GM19043 (cell line): ENCODE measurements at regions not wholly inside any gene's neighbourhood (a gene's known extent, or its start where the extent isn't known, plus 50 kb on each side); places are given as distances from the start of the nearest gene placed in this dataset.
"Not testable (repeated sequence)": the region's sequence is repeated elsewhere in the genome, so short reads cannot be mapped to it uniquely, and the experiment has no call there.

ENCODE experiments used
- ATAC-seq: cut with Tn5 transposase; IDR thresholded peaks from one replicate; pipeline ENCODE4 v1.9.1; 2021; ENCODE audit warnings: low read depth; ENCODE audit not compliant: unreplicated experiment

DNA sequence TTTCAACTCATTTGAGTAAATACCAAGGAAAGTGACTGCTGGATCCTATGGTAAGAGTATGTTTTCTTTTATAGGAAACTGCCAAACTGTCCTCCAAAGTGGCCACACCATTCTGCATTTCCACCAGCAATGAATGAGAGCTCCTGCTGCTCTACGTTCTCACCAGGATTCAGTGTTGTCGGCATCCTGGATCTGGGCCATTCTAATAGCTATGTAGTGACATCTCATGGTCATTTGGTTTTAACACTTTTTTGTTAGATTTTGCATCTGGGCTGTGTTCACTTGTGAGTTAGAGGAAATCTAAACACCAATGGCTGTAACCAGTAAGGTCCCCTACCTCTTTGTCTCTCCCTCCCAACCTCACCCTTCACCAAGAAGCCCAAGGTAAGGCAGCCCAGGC, 115.9 kb downstream of the ATPSCKMT start:
- no peak for ATAC-seq

DNA sequence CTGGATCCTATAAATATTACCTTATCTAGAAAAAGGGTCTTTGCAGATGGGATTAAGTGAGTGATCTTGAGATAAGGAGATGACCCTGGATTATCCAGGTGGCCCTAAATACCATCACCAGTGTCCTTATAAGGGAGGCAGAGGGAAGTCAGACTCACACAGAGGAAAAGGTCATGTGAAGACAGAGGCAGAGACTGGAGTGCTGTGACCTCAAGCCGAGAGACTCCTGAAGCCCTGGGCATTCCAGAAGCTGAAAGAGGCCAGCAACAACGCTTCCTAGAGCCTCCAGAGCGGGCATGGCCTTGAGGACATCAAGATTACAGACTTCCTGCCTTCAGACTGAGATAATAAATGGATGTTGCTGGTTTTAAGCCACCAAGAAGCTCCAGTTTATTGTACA, 118.8 kb downstream of the ATPSCKMT start:
- ATAC-seq = no peak

DNA sequence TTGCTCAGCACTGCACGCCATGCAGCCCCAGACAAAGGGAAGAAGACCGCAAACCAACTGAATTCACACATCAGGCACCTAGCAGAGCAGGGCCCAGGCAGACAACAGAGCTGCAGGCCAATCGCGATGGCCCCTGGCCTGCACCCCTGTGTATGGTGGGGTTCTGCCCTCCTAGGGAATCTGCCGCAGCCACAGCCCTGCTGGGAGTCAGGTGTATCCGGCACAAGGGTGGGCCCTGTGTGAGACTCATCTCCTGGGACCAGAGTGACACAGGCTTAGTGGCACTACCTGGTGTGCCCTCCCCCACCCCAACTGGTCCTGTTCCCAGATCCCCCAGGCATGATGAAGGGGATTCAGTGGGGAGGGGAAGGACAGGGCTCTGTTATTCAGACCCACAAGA, 122.8 kb downstream of the ATPSCKMT start:
- ATAC-seq = no peak

DNA sequence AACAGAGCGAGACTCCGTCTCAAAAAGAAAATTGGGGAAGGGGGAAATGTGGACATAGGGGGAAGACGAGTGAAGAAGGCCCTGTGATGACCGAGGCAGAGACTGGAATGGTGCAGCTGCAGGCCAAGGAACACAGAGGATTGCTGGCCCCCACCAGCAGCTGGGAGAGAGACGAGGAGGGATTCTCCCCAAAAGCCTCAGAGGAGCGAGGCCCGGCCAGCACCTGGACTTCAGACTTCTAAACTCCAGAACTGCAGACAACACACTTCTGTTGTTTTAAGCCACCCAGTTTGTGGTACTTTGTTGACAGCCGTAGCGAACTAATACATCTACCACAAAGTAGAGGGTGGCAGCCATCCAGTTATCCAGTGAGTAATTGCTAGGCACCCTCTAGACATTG, 124.6 kb downstream of the ATPSCKMT start:
- ATAC-seq = no peak

DNA sequence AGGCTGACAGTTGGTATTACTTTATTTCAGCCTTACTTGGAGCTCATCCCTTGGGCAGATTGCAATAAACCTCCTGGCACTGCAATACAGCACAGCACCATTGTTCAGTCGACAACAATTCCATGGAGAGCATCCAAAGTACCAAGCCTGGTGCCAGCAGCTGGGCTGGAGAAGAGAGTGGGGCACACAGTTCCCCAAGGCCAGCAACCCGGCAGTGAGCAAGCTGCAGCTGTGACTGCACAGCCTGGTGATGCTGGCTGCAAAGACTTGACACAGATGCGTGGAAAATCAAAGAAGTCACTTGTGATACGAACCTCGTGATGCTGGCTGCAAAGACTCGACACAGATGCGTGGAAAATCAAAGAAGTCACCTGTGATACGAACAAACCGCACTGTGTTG, 125.4 kb downstream of the ATPSCKMT start:
- no peak for ATAC-seq

DNA sequence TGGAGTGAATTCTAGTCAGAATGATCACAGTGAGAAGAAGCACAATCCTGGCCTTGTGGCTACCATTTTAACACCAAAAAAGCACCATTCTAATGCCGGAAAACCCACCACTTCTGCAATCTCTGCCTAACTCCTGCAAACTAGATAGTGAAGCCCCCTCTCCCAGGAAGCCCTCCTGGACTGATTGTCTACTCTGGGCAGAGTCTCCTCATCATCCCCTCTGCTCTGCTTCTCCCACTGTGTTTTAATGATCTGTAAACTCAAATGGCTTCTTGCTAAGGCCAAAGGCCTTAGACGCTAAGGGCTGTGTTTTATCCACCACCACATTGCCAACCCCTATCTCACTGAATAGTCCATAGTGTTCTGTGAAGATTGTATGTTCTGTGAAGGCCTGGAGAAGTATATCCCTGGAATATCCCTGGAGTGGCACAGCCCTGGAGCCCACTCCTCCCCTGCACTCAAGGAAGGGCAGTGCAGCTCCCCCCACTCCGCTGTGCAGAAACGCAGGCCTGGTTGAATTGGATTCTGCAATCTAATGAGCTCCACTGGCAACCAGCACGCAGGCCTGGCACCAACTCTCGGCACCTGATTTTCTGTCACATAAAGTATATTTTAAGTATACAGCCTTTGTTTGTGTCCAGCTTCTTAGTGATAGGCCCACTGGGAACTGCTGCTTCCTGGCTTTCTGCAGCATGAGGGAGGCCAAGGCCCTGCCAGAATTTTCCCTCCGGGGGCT, 126.3 kb downstream of the ATPSCKMT start:
- no peak for ATAC-seq

DNA sequence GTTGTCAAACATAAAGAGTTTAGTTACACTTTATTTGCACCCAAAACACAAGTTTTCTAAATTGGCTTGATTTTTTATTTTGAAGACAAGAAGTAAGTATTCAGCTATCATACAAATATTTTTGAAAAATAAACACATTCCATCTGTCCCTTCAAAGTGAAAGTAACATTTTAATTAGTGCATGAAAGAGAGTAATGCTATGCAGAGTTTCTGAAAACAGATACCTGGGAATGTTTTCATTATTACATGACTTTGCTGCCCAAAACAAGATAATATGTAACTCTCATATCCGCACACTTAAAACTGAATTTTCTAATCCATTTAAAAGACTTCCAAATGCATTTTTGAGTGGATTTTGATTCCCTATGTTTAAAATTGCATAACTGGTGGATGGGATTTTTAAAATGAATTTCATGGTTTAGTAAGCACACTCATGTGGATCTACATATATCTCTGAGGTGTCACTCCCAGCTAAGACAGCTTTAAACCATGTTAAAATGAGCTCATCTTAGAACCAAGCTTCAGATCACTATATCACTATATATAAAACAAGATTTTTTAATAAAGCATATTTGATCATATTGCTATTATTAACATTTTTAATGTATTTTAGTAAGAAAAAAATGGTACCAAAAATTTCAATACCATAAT, 127.5 kb downstream of the ATPSCKMT start:
- no peak for ATAC-seq

DNA sequence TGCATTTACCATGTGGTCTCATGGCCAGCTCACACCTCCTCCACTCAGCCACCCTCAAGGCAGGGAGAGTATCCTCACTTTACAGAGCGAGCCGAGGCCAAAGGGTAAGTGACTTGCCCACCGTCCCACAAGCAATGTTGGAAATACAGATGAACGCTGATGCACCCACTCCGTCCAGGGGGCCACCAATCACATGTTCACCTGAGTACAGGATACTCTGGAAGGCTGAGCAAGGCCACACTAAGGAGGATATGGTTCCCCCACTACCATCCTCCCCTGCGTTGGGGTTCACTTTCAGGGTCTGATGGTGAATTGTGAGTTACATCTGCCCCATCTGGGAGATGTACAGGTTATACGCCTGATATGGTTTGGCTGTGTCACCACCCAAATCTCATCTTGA, 128.8 kb downstream of the ATPSCKMT start:
- ATAC-seq = no peak

DNA sequence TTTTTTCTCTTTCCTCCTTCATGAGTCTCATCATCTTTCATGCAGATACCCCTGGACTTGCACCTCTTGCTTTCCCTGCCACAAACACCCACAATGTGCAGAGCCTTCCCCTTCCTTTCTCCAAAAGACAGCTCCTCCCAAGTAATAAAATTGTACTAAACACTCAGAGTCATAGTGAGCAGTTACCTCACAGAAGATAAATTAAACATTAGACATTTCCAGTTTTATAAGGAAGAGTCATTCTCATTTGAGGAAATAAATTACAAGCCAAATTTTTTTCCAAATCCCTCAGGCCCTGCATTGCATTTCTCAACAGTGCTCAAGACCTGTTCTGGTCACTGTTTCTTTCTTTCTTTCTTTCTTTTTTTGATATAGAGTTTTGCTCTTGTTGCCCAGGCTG, 131.5 kb downstream of the ATPSCKMT start:
- ATAC-seq = no peak

DNA sequence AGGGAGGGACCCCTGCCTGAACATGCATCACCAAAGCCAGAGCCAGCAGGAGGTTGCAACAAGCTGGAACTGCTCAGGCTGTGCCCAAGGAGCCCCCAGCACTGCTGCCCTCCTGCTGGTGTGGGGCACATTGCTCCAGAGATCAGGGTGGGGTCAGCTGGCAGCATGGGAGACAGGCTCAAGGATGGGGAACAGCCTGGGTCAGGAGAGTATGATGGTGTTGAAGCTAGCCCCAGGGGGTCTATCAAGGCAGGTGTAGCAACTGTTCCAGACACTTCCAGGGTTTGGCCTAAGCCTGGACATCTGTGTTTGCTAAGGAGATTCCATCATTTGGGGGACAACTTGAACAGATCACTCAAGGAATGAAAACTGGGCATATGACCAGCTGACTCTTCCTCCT, 133.1 kb downstream of the ATPSCKMT start:
- ATAC-seq = no peak

DNA sequence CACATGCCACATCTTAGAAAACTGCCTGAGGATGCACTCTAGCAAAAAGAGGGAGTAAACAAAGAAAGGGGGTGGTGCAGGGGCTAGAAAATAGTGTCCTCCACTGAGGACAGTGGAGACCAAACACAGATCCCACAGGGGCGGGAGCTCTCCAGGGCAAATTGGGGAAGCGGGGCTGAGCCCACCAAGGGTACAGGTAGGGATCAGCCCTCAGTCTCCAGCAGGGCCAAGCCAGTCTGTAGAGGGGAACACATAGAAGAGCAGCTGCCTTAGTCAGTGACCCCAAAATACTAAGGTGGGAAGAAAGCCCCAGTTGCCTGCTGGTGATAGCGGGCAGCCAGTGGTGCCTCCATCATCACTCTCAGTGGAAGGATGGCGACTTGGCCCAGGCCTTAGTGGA, 134.0 kb downstream of the ATPSCKMT start:
- no peak for ATAC-seq

DNA sequence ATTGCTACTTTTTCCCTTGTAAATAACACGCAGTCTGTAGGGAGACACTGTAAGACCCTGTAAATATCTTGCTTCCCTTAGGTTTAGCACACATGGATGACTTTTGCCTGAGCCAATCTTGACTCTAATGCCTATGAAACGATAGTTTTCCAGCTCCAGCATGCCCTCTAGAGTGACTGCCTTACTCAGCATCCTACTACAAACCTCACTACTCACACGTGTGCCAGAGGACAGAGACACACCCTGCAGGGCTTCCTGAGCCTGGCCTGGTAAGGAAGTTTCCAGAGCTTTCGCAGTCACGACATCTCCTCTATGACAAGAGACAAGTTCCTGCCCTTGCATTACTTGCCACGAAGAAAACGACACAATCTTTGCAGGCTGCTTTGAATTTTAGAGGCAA, 138.1 kb downstream of the ATPSCKMT start:
- ATAC-seq = no peak

DNA sequence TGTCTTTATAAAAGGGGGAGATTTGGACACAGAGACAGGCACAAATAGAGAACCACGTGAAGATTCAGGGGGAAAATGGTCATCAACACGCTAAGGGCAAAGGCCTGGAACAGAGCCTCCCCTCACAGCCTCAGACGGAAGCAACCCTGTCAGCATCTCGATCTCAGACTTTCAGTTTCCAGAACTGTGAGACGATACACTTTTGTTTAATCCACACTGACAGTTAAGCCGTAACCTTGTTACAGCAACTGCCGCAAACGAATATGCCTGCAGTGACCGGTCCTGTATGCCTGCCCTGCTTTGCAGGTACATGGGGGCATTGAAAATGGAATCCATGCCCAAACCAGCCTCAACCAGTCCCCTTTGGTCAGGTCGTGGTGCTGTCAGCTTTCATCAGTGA, 139.5 kb downstream of the ATPSCKMT start:
- ATAC-seq = no peak

DNA sequence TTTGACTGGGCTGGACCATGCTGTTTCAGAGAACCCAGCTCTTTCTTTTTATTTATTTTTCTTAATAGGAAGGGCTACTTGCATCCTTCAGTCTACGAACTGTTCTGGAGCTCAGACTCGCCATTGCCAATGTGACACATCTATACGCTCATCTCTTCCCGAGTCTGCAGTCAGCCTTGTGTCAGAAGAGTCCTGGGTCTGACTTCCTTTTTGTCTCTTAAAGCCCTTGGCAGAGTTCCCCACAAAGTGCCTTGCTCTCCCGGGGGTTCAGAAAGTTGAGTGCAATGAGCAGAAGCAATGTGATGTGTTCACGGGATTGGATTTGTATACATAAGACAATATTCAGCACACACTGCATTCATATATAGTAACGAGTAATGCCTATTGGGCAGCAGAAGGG, 140.4 kb downstream of the ATPSCKMT start:
- no peak for ATAC-seq

DNA sequence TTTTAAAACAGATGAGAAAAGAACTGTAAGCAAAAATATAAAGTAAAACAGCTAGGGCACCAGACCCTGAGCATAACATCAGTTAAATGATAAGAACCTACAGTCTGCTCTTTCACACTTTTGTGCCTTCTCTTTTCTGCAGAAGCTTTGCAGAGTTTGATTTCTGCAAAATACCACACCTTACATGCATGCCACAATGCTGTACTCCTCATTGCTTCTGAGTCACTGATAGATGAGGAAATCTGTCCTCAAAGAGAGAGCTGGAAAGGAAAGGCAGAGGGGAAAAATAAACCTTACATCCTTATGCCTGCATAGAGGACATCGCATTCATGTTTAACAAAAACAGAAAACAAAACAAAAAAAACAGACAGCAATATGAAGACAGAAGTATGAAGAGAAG, 142.9 kb downstream of the ATPSCKMT start:
- ATAC-seq = no peak

DNA sequence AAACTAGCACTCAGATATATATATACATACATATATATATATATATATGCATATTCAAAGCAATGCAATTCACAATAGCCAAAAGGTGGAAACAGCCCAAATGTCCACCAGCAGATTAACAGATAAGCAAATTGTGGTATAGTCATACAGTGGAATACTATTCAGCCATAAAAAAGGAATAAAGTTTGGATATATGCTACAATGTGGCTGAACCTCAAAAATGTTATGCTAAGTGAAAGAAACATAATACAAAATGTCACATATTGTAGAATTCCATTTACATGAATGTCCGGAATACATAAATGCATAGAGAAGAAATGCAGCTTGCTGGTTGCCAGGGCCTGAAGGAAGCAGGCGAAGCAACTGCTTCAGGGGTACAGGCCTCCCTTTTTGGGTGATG, 143.4 kb downstream of the ATPSCKMT start:
- no peak for ATAC-seq

DNA sequence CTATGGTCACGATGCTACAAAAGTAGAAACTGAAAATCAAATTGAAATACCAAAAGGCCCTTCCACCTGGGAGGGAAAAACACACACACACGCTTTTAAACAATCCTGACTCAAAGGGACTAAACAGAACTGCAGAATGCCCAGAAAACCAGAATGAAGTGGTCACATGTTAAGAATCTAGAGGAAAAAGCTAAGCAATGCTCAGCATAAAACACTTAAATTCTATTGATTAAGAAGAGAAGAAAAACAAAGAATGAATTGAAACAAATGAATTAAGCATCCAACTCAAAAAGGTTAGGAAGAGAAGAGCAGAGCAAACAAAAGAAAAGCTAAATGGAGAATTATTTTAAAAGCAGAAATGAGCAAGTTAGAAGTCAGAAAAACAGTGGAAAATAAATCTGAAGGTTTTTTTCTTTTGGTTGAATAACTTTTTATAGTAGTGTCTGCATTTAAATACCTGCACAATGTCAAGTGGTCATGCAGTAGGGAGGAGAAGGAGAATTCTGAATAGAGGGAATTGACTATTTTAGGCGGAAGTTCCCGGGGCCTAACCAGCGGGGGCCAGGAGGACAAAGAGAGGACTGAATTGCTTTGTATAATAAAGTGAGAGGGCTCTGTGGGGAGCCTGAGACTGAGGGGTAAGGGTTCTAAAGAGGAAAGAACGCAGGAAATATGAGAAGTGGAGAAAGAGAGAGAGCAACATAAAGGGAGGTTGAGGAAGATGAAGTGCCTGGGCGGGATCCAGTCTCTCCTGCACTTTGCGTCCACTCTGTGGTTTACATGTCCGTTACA, 146.8 kb downstream of the ATPSCKMT start:
- ATAC-seq = no peak

DNA sequence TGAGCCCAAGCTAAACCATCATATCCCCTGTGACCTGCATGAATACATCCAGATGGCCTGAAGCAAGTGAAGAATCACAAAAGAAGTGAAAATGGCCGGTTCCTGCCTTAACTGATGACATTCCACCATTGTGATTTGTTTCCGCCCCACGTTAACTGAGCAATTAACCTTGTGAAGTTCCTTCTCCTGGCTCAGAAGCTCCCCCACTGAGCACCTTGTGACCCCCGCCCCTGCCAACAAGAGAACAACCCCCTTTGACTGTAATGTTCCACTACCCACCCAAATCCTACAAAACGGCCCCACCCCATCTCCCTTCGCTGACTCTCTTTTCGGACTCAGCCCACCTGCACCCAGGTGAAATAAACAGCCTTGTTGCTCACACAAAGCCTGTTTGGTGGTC, 147.5 kb downstream of the ATPSCKMT start:
- ATAC-seq = not testable (repeated sequence)

DNA sequence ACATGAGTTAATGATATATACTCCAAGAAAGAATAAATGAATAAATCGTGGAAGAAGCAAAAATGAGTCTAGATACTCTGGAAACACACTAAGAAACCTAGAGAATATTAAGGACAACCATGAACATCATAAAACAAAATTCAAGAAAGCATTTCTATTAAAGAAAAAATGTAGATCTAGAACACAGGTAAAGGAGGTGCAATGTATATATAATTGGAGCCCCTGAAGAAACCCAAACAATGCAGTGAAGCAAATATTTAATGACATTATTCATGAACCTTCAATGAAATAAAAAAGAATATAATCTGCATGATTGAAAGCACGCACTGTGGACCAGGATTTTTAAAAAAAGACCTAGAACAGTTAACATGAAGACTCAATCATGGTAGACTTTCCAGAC, 150.1 kb downstream of the ATPSCKMT start:
- ATAC-seq = no peak

DNA sequence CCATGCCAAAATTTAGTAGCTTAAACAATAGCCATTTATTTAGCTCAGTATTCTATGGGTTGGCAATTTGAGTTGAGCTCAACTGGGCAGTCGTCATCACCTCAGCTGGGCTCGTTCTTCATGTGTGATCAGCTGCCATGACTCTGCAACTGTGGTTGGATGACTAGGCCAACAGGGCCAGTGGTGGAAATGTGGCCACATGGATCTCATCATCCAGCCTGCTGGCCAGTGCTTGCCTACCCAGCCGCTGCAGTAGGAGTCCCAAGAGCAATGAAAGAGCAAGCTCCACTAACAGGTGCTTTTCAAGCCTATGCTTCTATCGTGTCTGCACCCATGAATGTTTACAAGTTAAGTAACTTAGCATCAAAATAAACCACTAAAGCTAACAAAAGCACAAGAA, 158.0 kb downstream of the ATPSCKMT start:
- no peak for ATAC-seq

DNA sequence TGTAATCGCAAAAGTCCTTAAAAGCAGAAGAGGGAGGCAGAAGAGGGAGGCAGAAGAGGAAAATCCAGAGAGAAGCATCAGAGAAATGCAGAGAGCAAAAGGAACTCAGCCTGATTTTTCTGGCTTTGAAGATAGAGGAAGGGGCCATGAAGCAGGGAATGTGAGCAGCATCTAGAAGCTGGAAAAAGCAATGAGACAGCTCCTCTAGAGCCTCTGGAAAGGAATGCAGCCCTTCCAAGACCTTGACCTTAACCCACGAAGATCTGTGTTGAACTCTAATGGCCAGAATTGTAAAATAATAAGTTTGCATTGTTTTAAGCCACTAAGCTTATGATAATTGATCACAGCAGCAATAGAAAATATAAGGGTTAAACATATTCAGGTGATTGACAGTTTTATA, 159.6 kb downstream of the ATPSCKMT start:
- ATAC-seq = no peak

DNA sequence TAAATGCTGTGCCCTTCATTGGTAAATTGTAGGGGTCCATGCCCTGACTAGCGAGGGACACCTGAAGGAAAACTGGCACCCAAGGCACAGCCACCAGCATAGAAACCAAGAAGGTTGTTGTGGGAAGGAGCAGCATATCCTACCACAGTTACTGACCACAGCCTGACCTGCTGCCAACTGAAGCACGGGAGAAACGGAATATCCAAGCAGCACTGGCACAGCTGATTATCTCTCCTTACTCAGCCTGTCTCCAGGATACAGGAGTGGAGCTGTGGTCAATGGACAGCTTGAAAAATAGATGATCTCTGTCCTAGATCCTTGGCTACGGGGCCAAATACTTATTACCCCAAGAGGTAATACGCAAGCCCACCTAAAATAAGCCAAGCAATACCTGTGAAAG, 164.5 kb downstream of the ATPSCKMT start:
- no peak for ATAC-seq
